ENCODE measurements at regions not wholly inside any gene's neighbourhood (a gene's known extent, or its start where the extent isn't known, plus 50 kb on each side); places are given as distances from the start of the nearest gene placed in this dataset.
A peak's percentile ranks its signal among the peaks of the same experiment; 100 is the strongest.

DNA sequence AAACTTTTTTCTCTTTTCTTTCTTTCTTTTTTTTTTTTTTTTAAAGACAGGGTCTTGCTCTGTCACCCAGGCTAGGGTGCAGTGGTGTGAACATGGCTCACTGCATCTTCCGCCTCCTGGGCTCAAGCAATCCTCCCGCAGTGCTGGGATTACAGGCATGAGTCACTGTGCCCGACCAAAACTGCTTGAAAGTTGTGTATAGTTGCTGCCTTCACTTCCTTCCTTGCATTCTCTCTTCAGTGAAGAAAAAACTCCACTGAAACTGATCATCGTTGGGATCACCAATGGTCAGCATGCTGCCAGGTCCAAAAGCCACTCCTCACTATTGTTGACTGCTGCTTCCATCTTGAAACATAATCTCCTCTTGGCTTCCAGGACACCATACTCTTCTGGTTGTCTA lies 66.6 kb upstream of the CTNNA1 start:
- no peaks in the 10 kb centered on the region for H4K20me1 ChIP-seq (ENCODE audit: insufficient read depth, low read length)
- POLR2A ChIA-PET (ENCODE audit: unreplicated experiment), result interaction anchor here (0.6 kb wide), 1 partner anchor 12 kb away, joined by 4 read pairs; no protein-coding TSS in a partner anchor
- H3K23ac ChIP-seq (ENCODE audit: low read depth, low read length), result no peak overlapping the region
- no peak overlapping the region for H3K9ac ChIP-seq (ENCODE audit: low read depth, low read length)
- H3K9me1 ChIP-seq (ENCODE audit: insufficient read depth, low read length), result no peaks in the 10 kb centered on the region
- BruUV-seq (replicated peaks), result no TSS peak
- no peak overlapping the region for H2BK5ac ChIP-seq (ENCODE audit: low read depth, low read length, poor library complexity, severe bottlenecking)
- no peak overlapping the region for H2BK120ac ChIP-seq (ENCODE audit: low read depth, low read length)
- dilution Hi-C loops (cut with HindIII; ENCODE audit: low sequenced_read_pairs, unreplicated experiment) (no loop called here), intact Hi-C loops (cut with micrococcal nuclease) (no loop called here), in situ Hi-C loops (cut with MboI; ENCODE audit: low sequenced_read_pairs) (no loop called here)
- peaks cover 3% of the 10 kb centered on the region; the same call in 1 of the 2 replicates for H3K27me3 ChIP-seq (ENCODE audit: control insufficient read depth, insufficient read depth, low read length)
- H4K5ac ChIP-seq (ENCODE audit: low read depth, low read length), result no peak overlapping the region
- ATAC-seq (ENCODE audit: low read depth) (peak; percentile 61), DNase-seq (peak; percentile 51)
- H3K56ac ChIP-seq (ENCODE audit: extremely low read depth, insufficient read depth, low read length), result no peak overlapping the region
- no peak overlapping the region for H3K27ac ChIP-seq (ENCODE audit: insufficient read depth, low read length)
- H3K4me1 ChIP-seq (ENCODE audit: control insufficient read depth, insufficient read depth, low read length), result no peaks in the 10 kb centered on the region
- no peak overlapping the region for H2AK9ac ChIP-seq (replicated peaks; ENCODE audit: low read depth, low read length, poor library complexity)
- H3K36me3 ChIP-seq (ENCODE audit: control insufficient read depth, insufficient read depth, low read length), result no peaks in the 10 kb centered on the region
- TF ChIP-seq, protein P1, sequence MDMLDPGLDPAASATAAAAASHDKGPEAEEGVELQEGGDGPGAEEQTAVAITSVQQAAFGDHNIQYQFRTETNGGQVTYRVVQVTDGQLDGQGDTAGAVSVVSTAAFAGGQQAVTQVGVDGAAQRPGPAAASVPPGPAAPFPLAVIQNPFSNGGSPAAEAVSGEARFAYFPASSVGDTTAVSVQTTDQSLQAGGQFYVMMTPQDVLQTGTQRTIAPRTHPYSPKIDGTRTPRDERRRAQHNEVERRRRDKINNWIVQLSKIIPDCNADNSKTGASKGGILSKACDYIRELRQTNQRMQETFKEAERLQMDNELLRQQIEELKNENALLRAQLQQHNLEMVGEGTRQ (IDR thresholded peaks at IDR 0.05; ENCODE audit: low read depth, low read length), result no peak
- H4K8ac ChIP-seq (ENCODE audit: low read depth in 2 of 2, low read length in 2 of 2), result no peak overlapping the region
- no peak overlapping the region for H3K4me3 ChIP-seq (ENCODE audit: insufficient read depth, low read depth, low read length)
- H3K79me1 ChIP-seq (ENCODE audit: low read depth in 1 of 2, low read length in 2 of 2), result no peaks in the 10 kb centered on the region
- no peak overlapping the region for H2BK15ac ChIP-seq (ENCODE audit: low read depth, low read length)
- WGBS, 2 experiments (ENCODE audit: extremely low coverage in 2 of 2, insufficient read length in 1 of 2), result 86% methylated on average over 1 of the region's 4 CpGs; no CpG with 5 or more reads in 1 of the 2 experiments
- no peak overlapping the region for H3K4me2 ChIP-seq (ENCODE audit: low read depth, low read length)
- H2BK20ac ChIP-seq (ENCODE audit: low read depth, low read length), result no peak overlapping the region
- no peak overlapping the region for H2AFZ ChIP-seq (replicated peaks; ENCODE audit: low read length, poor library complexity)
- no peak overlapping the region for H2AK5ac ChIP-seq (ENCODE audit: low read depth, low read length)
- no peaks in the 10 kb centered on the region for H3K9me3 ChIP-seq (ENCODE audit: control insufficient read depth, insufficient read depth, low read length)
- H4K91ac ChIP-seq (ENCODE audit: insufficient read depth, low read depth, low read length), result no peak overlapping the region
- H3K14ac ChIP-seq (replicated peaks; ENCODE audit: low read depth, low read length), result no peak overlapping the region
- H3K18ac ChIP-seq (ENCODE audit: low read depth, low read length), result no peak overlapping the region
- CTCF ChIA-PET, result no interaction called here
- H3K4ac ChIP-seq (ENCODE audit: low read depth, low read length), result no peak overlapping the region

Measured in IMR-90 (cell line).